ENCODE measurements at regions not wholly inside any gene's neighbourhood (a gene's known extent, or its start where the extent isn't known, plus 50 kb on each side); places are given as distances from the start of the nearest gene placed in this dataset.
"Not testable (repeated sequence)": the region's sequence is repeated elsewhere in the genome, so short reads cannot be mapped to it uniquely, and the experiment has no call there.

GRCh38 chr18:10169064-10169562, 255.3 kb downstream of the VAPA start:
- TF ChIP-seq CTCF (IDR thresholded peaks at IDR 0.05; ENCODE audit: control extremely low read depth, extremely low read depth): no peak
- peaks cover 0 to 17% (median 9%) of the 10 kb centered on the region in 5 donors for H3K4me1 ChIP-seq (ENCODE audit: control insufficient read depth in 5 of 5, insufficient read depth in 5 of 5, low read length in 5 of 5)
- no peak overlapping the region for H3K4me3 ChIP-seq
- ATAC-seq (ENCODE audit: insufficient read depth, low FRiP score) (no peak), DNase-seq (peak; percentile 49 to 75 (median 74))
- H3K27ac ChIP-seq (ENCODE audit: low read depth in 1 of 2, low read length in 1 of 2): no peak overlapping the region
- no peaks in the 10 kb centered on the region for H3K27me3 ChIP-seq (ENCODE audit: control insufficient read depth in 3 of 3, insufficient read depth in 3 of 3, low read length in 2 of 3)
- H3K9ac ChIP-seq (ENCODE audit: insufficient read depth in 1 of 2, low read length in 2 of 2): no peak overlapping the region
- 65 to 85% methylated on average over 4 of the region's 4 CpGs for WGBS, 2 donors
- H3K36me3 ChIP-seq (ENCODE audit: control insufficient read depth in 4 of 4, insufficient read depth in 4 of 4, low read length in 4 of 4): no peaks in the 10 kb centered on the region
- H3K9me3 ChIP-seq (ENCODE audit: control insufficient read depth in 4 of 4, insufficient read depth in 3 of 4, low read length in 3 of 4): no peaks in the 10 kb centered on the region

- no peak for ATAC-seq (ENCODE audit: insufficient read depth, low FRiP score)
- Histone ChIP-seq H3K4me1 (ENCODE audit: control insufficient read depth in 5 of 5, insufficient read depth in 5 of 5, low read length in 5 of 5) (peaks cover 0 to 17% (median 9%) of the 10 kb centered on the region in 5 donors), H3K27me3 (ENCODE audit: control insufficient read depth in 3 of 3, insufficient read depth in 3 of 3, low read length in 2 of 3) (no peaks in the 10 kb centered on the region), H3K4me3 (no peak overlapping the region), H3K27ac (ENCODE audit: low read depth in 1 of 2, low read length in 1 of 2) (no peak overlapping the region), H3K9me3 (ENCODE audit: control insufficient read depth in 4 of 4, insufficient read depth in 3 of 4, low read length in 3 of 4) (no peaks in the 10 kb centered on the region), H3K36me3 (ENCODE audit: control insufficient read depth in 4 of 4, insufficient read depth in 4 of 4, low read length in 4 of 4) (no peaks in the 10 kb centered on the region), H3K9ac (ENCODE audit: insufficient read depth in 1 of 2, low read length in 2 of 2) (no peak overlapping the region)
- WGBS, 2 donors: 78 to 95% methylated on average over 2 of the region's 2 CpGs
- peak in 2 of 3 donors; percentile 51 to 60 for DNase-seq
- TF ChIP-seq CTCF (IDR thresholded peaks at IDR 0.05; ENCODE audit: control extremely low read depth, extremely low read depth): no peak
Measured at GRCh38 chr18:10169814-10170213, 256.0 kb downstream of the VAPA start.

GRCh38 chr18:10170375-10170774, 256.6 kb downstream of the VAPA start:
- DNase-seq (peak in 2 of 3 donors; percentile 40 to 50), ATAC-seq (ENCODE audit: insufficient read depth, low FRiP score) (no peak)
- H3K4me1 ChIP-seq (ENCODE audit: control insufficient read depth in 5 of 5, insufficient read depth in 5 of 5, low read length in 5 of 5): peaks cover 0 to 17% (median 9%) of the 10 kb centered on the region in 5 donors
- H3K9me3 ChIP-seq (ENCODE audit: control insufficient read depth in 4 of 4, insufficient read depth in 3 of 4, low read length in 3 of 4): no peaks in the 10 kb centered on the region
- no peaks in the 10 kb centered on the region for H3K27me3 ChIP-seq (ENCODE audit: control insufficient read depth in 3 of 3, insufficient read depth in 3 of 3, low read length in 2 of 3)
- H3K27ac ChIP-seq (ENCODE audit: low read depth in 1 of 2, low read length in 1 of 2): no peak overlapping the region
- H3K9ac ChIP-seq (ENCODE audit: insufficient read depth in 1 of 2, low read length in 2 of 2): no peak overlapping the region
- no peak for TF ChIP-seq CTCF (IDR thresholded peaks at IDR 0.05; ENCODE audit: control extremely low read depth, extremely low read depth)
- H3K36me3 ChIP-seq (ENCODE audit: control insufficient read depth in 4 of 4, insufficient read depth in 4 of 4, low read length in 4 of 4): no peaks in the 10 kb centered on the region
- 88 to 91% methylated on average over 5 of the region's 5 CpGs for WGBS, 2 donors
- H3K4me3 ChIP-seq: no peak overlapping the region

DNA sequence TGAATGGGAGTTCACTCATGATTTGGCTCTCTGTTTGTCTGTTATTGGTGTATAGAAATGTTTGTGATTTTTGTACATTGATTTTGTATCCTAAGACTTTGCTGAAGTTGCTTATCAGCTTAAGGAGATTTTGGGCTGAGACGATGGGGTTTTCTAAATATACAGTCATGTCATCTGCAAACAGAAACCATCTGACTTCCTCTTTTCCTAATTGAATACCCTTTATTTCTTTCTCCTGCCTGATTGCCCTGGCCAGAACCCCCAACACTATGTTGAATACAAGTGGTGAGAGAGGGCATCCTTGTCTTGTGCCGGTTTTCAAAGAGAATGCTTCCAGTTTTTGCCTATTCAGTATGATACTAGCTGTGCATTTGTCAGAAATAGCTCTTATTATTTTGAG, 261.5 kb downstream of the VAPA start:
- H3K27me3 ChIP-seq (ENCODE audit: control insufficient read depth in 3 of 3, insufficient read depth in 3 of 3, low read length in 2 of 3); H3K4me1 ChIP-seq (ENCODE audit: control insufficient read depth in 5 of 5, insufficient read depth in 5 of 5, low read length in 5 of 5); H3K9me3 ChIP-seq (ENCODE audit: control insufficient read depth in 4 of 4, insufficient read depth in 3 of 4, low read length in 3 of 4); H3K27ac ChIP-seq (ENCODE audit: low read depth in 1 of 2, low read length in 1 of 2); H3K36me3 ChIP-seq (ENCODE audit: control insufficient read depth in 4 of 4, insufficient read depth in 4 of 4, low read length in 4 of 4); ATAC-seq (ENCODE audit: insufficient read depth, low FRiP score); H3K9ac ChIP-seq (ENCODE audit: insufficient read depth in 1 of 2, low read length in 2 of 2); DNase-seq; H3K4me3 ChIP-seq: not testable (repeated sequence)
- WGBS, 2 donors: 45 to 62% methylated on average over 2 of the region's 2 CpGs

DNA sequence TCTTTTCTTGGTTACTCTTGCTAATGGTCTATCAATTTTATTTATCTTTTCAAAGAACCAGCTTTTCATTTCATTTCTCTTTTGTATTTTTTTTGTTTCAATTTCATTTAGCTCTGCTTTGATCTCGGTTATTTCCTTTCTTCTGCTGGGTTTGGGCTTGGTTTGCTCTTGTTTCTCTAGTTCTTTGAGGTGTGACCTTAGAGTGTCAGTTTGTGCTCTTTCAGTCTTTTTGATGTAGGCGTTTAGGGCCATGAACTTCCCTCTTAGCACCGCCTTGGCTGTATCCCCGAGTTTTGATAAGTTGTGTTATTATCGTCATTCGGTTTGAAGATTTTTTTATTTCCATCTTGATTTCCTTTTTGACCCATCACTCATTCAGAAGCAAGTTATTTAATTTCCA, 265.5 kb downstream of the VAPA start:
- ATAC-seq (ENCODE audit: insufficient read depth, low FRiP score): not testable (repeated sequence)

More for the DNA sequence above, 265.5 kb downstream of the VAPA start:
- not testable (repeated sequence) for H3K9ac ChIP-seq (ENCODE audit: insufficient read depth in 1 of 2, low read length in 2 of 2); H3K27ac ChIP-seq (ENCODE audit: low read depth in 1 of 2, low read length in 1 of 2); H3K36me3 ChIP-seq (ENCODE audit: control insufficient read depth in 4 of 4, insufficient read depth in 4 of 4, low read length in 4 of 4); H3K9me3 ChIP-seq (ENCODE audit: control insufficient read depth in 4 of 4, insufficient read depth in 3 of 4, low read length in 3 of 4); H3K4me1 ChIP-seq (ENCODE audit: control insufficient read depth in 5 of 5, insufficient read depth in 5 of 5, low read length in 5 of 5); H3K27me3 ChIP-seq (ENCODE audit: control insufficient read depth in 3 of 3, insufficient read depth in 3 of 3, low read length in 2 of 3); DNase-seq; H3K4me3 ChIP-seq
- 82 to 90% methylated on average over 6 of the region's 6 CpGs for WGBS, 2 donors
